Thoracic aorta (tissue), 2 donors: ENCODE measurements at regions not wholly inside any gene's neighbourhood (a gene's known extent, or its start where the extent isn't known, plus 50 kb on each side); places are given as distances from the start of the nearest gene placed in this dataset.

Experiments
- ATAC-seq: fragments of 150-250 bp; one replicate; pipeline ENCODE4 v1.8.0; 2017; ENCODE audit warnings: low read depth; ENCODE audit not compliant: insufficient number of reproducible peaks, low FRiP score
- DNase-seq: peaks from one replicate; pipeline ENCODE4 v3.0.0-alpha.2; 2020; ENCODE audit warnings: low spot score
- H3K27ac ChIP-seq, 2 donors: fragments of 200-600 bp; sonication (generic); 1 replicate in 1 of 2; 2 replicates in 1 of 2; pipeline ENCODE4 v1.5.1; 2016; ENCODE audit warnings: mild to moderate bottlenecking in 2 of 2, moderate library complexity in 2 of 2
- H3K27me3 ChIP-seq: fragments of 200-600 bp; sonication (generic); replicated peaks from 2 replicates; pipeline ENCODE4 v1.6.0; 2016; ENCODE audit warnings: mild to moderate bottlenecking; ENCODE audit not compliant: insufficient read depth
- H3K36me3 ChIP-seq: fragments of 200-600 bp; sonication (generic); one replicate; pipeline ENCODE4 v1.5.1; 2016
- H3K4me1 ChIP-seq, 2 donors: fragments of 200-600 bp; sonication (generic); 1 replicate in 1 of 2; 2 replicates in 1 of 2; pipeline versions ENCODE4 v1.5.1 to v1.6.0; 2016; ENCODE audit warnings: low read depth in 2 of 2, mild to moderate bottlenecking in 1 of 2; ENCODE audit not compliant: control insufficient read depth in 1 of 2
- H3K4me3 ChIP-seq: fragments of 200-600 bp; sonication (generic); 2 replicates; pipeline ENCODE4 v1.5.1; 2016; ENCODE audit warnings: mild to moderate bottlenecking
- H3K9me3 ChIP-seq: fragments of 200-600 bp; sonication (generic); 2 replicates; pipeline ENCODE4 v1.5.1; 2016
- CTCF ChIP-seq: fragments of 200-600 bp; sonication (generic); IDR thresholded peaks from one replicate; pipeline ENCODE4 v1.5.1; 2019; ENCODE audit warnings: antibody characterized with exemption

GRCh38 chr2:206379886-206380285 lies 63.4 kb upstream of the ADAM23 start:
- ATAC-seq, result no peak
- TF ChIP-seq CTCF, result no peak
- no peaks in the 10 kb centered on the region for H3K9me3 ChIP-seq
- no peak overlapping the region for H3K27ac ChIP-seq
- H3K4me1 ChIP-seq, result no peaks in the 10 kb centered on the region
- no peak for DNase-seq
- H3K4me3 ChIP-seq, result no peak overlapping the region
- no peaks in the 10 kb centered on the region for H3K27me3 ChIP-seq
- no peaks in the 10 kb centered on the region for H3K36me3 ChIP-seq

GRCh38 chr2:206381881-206382280 lies 61.5 kb upstream of the ADAM23 start:
- H3K4me1 ChIP-seq, result no peaks in the 10 kb centered on the region
- H3K9me3 ChIP-seq, result no peaks in the 10 kb centered on the region
- no peak overlapping the region for H3K4me3 ChIP-seq
- no peak for DNase-seq
- no peaks in the 10 kb centered on the region for H3K36me3 ChIP-seq
- H3K27me3 ChIP-seq, result no peaks in the 10 kb centered on the region
- TF ChIP-seq CTCF, result no peak
- ATAC-seq, result no peak
- H3K27ac ChIP-seq, result no peak overlapping the region

DNA sequence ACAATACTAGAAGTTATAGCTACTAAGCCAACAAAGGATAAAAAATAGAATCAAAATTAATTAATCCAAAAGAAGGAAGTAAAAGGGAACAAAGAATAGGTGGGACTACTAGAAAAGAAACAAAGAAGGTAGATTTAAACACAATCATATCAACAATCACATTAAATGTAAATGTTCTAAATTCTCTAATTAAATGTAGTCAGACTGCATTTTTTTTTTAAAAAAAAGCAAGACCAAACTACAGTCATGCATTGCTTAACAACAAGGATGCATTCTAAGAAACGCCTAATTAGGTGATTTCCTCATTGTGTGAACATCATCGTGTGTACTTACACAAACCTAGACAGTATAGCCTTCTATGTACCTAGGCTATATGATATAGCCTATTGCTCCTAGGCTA lies 59.7 kb upstream of the ADAM23 start:
- H3K36me3 ChIP-seq, result no peaks in the 10 kb centered on the region
- no peak overlapping the region for H3K4me3 ChIP-seq
- ATAC-seq (no peak), DNase-seq (no peak)
- no peaks in the 10 kb centered on the region for H3K9me3 ChIP-seq
- no peaks in the 10 kb centered on the region for H3K27me3 ChIP-seq
- H3K27ac ChIP-seq, result no peak overlapping the region
- no peak for TF ChIP-seq CTCF
- H3K4me1 ChIP-seq, result no peaks in the 10 kb centered on the region

DNA sequence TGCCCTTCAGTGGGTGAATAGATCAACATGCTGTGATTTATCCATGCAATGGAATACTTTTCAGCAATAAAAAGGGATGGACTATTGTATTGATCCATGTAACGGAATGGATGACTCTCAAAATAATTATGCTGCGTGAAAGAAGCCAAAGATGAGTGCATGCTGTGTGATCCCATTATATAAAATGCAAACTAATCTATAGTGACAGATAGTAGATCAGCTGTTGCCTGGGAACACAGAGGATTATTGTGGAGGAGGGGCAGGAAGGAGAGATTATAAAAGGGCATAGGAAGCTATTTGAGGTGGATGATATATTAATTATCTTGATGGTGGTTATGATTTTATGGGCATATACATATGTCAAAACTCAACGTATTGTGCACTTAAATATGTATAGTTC lies 55.5 kb upstream of the ADAM23 start:
- no peaks in the 10 kb centered on the region for H3K27me3 ChIP-seq
- ATAC-seq (no peak), DNase-seq (no peak)

DNA sequence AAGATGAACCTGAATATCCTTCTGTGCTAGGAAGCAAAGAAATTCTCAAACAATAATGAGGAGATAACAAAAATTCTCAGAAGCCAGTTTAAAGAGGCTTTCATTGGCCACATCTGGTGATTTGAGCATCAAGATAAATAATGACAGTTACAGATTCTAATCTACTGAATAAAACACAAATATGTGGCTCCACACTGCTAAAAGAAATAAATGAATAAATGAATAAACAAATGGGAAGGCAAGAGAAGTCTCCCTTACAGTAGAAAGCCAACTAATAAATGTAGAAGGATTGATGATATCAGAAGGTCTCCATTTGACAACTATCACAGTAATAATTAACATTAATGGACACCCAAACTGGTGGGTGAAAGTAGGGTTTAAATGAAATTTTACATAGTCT lies 54.6 kb upstream of the ADAM23 start:
- no peak overlapping the region for H3K4me3 ChIP-seq
- no peak for TF ChIP-seq CTCF
- ATAC-seq (no peak), DNase-seq (no peak)
- no peaks in the 10 kb centered on the region for H3K36me3 ChIP-seq
- no peak overlapping the region for H3K27ac ChIP-seq
- no peaks in the 10 kb centered on the region for H3K27me3 ChIP-seq
- H3K4me1 ChIP-seq, result no peaks in the 10 kb centered on the region
- no peaks in the 10 kb centered on the region for H3K9me3 ChIP-seq

More for the DNA sequence above, 55.5 kb upstream of the ADAM23 start:
- Histone ChIP-seq H3K4me3 (no peak overlapping the region), H3K9me3 (no peaks in the 10 kb centered on the region), H3K4me1 (no peaks in the 10 kb centered on the region), H3K36me3 (no peaks in the 10 kb centered on the region), H3K27ac (no peak overlapping the region)
- no peak for TF ChIP-seq CTCF
